GM19468 (cell line): ENCODE measurements at regions not wholly inside any gene's neighbourhood (a gene's known extent, or its start where the extent isn't known, plus 50 kb on each side); places are given as distances from the start of the nearest gene placed in this dataset.

Experiments used
- ATAC-seq: cut with Tn5 transposase; IDR thresholded peaks from one replicate; pipeline ENCODE4 v1.9.1; 2021; ENCODE audit warnings: mild to moderate bottlenecking, moderate library complexity, moderate number of reproducible peaks; ENCODE audit not compliant: unreplicated experiment; ENCODE audit errors: extremely low read depth

DNA sequence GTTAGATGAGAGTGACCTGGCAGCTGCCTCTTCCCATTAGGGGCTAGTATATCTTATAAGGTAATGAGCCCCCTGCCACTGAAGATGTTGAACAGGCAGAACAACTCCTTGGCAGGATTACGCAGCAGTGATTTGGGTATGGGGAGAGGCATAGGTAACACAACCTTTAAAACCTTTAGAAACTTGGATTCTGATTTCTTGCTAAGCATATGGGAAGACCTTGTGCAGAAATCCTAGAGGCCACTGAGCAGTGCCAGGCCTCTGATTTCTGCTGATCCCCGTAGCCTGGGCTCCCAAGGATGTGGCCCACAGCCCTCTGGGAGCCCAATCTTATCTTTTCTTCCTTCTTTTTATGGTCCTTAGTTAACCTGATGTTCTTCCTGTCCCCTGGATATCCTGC is 237.9 kb upstream of the ROPN1 start:
- no peak for ATAC-seq

DNA sequence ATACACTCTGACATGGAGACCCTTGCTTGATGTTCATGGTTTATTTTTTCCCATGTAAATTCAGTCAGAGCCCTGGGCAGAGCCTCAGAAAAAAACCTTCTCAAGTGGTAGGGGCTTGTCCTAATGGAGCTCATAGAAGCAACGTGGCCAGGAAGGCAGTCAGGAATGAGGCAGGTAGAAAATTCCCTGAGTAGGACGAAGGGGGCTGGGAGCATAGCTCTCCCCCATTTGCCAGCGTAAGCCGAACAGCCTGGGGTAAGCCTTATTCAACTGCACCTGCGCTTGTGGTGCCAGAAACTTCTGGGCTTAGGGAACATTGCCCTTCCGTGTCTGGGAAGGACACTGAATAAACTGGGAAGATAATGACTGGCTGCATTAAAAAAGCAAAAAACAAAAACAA is 238.5 kb upstream of the ROPN1 start:
- ATAC-seq: no peak

DNA sequence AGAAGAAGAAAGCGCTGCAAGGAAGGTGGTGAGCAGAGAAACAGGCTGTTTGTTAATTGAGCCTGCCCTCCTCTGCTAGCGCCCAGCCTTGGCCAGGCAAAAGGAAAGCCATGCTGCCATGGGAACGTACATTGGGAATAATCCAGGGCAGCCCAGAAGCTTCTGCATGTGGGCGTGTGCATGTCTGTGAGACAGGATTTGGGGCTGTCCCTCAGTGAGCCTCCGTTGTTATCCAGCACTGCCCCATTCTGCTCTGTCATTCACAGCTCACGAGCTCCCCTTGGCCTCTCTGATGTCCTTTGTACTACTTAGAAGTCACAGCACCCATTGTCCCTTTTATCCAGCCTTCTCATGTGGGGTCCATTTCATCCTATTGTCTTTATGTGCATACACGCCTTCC is 239.1 kb upstream of the ROPN1 start:
- ATAC-seq: no peak

DNA sequence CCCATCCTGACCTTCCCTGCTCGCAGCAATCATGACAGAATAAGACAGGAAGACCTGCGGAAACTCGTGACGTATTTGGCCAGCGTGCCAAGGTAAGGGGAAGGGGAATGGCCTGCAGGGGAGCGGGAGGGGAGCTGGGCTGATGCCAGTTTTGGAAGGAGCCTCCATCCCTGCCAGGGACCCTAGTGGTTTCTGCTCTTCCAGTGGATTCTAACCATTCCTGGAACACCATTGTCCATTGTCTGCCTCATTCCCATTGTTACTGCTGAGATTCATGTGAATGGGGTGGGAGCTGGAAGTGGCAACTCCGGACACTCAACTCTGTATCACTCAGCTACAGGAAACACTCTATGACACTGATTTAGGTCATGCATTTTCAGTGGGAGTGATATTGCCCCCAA is 242.9 kb upstream of the ROPN1 start:
- no peak for ATAC-seq

DNA sequence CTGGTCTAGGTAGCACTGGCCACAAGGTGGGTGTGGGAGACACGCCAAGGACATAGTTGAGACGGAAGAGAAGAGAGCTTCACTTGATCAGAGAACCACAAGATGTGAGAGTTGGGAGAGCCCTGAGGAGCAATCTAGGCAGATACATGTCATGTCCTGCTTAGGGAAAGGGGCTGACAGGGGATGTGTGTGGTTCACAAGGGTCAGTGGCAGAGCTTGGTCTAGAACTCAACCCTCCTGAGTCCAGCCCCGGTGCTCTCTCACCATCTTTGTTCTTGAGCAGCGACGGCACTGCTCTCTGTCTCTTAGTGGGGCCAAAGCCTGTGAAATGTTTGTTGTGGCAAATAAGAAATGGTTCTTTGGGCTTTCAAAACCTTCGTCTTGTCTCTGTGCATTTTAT is 243.5 kb upstream of the ROPN1 start:
- no peak for ATAC-seq

DNA sequence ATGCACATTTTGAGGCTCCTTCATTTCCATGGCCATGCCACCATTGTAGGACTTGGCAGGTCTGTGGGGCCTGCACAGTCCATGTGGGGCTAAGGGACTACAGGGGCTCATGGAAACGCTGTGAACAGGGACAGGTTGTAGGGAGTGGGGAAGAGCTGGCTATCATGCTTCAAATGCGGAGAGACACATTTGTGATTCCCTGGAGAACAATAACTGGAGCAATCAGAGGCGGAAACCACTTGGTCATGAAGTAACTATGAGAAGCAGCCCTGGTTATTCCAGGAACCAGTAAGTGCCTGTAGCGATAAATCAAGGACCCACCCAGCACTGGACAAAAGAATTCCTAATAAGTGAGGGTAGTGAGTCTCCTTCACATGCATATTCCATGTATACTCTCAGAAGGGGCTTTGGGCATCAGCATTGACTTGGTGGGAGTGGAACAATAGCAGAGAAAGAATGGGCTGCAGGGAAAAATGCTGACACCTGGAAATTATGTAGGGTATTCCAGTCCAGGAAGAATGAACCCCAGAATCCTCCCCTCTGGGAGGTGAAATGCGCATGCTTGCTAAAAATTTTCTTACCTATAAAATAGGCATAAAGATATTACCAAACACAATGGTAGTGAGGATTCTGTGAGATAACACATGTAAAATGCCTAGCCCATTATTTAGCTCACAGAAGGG is 251.4 kb upstream of the ROPN1 start:
- ATAC-seq: no peak

DNA sequence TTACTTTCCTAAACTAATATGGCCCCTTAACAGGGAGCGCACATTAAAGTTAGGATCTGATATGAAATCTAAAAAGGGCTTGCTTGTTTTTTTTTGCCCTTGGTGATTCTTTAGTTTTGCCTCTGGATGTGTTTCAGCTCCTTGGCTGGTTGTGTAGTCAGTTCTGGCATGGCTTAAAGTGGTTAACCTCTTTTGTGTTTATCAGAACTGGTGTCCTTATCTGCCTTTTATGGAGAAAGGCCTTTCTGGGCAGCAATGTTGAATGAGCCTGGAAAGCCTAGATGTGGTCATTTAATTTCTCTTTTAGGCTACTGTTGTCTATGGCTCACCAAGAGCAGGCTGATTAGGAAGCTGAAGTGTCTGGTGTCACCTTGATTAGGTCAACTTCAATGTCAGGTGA is 254.5 kb upstream of the ROPN1 start:
- no peak for ATAC-seq

DNA sequence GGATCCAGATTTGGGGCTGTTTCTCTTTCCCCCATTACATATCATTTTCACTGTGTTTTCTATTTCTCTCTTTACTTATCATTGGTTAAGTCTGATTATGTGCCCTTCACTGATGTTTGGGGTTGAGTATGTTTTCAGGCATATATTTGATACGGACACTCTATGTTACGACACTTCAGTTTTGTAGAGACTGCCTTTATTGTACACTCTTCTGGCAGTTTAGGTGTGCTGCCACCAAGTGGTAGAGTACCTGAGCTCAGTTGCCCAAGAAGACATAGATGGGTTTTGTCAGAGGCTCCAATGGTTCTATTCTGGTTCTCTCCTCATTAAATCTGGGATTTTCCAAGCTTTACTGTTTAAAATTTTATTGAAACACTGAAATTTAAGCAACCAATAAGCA is 255.0 kb upstream of the ROPN1 start:
- no peak for ATAC-seq

DNA sequence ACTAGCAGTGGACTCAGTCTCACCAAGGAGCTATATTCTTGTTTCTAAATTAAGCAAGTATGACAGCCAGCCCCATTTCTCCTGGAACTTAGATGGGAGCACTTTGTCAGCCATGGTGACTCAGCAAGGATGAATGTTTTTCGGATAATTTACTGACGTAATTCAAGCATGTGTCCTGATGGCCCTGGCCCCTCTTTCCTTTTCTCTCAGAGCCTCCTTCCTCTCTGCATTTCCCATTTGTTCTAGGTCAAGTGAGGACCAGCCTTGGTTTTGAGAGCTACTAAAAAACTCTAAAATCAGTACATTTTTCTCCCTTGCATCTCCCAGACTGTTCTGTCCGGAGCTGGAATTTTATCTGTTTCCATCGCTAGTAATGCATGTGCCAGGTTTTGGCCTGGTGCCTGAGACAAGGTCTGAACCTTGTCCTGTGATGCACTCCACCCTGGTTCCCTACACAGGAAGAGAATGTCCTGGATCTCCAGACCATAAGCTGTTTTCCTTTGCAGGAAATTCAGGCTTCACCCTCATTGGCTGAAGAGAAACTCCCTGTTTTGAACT is 256.6 kb upstream of the ROPN1 start:
- ATAC-seq: no peak

DNA sequence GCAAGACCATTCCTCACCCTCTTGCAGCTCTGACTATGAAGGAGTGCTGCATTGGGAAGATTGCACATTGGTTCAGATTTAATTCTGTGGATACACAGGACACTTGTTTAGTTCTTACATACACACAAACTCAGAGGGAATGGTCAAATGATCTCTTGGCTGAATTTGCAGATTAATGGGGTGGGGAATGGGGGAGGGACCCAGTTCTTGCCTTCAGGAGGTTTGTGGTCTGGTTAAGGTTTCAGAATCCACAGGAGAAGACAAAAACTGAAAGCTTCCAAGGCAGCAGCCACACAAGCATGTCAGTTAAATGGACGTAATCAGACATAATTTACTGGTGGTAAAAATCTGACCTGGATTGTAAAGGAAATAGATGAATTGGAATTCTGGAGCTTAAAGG is 257.1 kb upstream of the ROPN1 start:
- no peak for ATAC-seq

DNA sequence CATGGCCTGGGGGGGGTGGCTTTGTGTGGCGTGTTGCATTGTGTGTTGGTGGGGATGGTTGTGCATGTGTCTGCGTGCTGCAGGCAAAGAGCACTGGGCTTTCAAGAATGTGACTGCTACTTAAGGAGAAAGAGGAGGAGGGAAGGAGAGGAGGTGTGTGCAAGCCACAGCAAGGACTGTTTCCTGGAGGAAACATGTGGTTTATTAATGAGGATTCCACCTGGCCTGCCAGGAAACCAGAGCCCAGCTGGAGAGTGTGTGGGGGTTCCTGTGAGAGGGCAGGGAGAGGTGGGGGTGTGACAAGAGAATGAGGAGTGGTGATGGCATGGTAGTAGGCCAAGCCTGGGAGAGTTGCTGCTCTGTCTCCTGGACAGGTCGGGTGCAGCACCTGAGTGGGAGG is 258.1 kb upstream of the ROPN1 start:
- ATAC-seq: no peak

DNA sequence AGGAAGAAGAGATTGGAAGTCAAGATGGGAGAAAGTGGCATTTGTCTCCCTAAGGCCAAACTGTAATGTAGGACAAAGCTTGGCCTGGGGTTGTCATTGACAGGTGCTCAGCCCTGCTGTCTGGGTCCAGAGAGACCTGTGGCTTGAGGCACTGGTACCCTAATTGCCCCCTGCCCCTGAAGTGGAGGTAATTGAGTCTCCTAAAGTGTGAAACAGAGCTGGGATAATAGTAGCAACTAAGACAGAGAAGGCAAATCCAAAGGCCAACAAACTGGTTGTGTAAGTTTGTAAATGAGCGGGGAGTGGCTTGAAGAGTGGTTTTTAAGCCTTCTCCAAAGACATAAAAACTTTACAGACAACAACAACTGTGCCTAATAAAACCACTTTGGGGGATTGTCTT is 264.2 kb upstream of the ROPN1 start:
- ATAC-seq: no peak

DNA sequence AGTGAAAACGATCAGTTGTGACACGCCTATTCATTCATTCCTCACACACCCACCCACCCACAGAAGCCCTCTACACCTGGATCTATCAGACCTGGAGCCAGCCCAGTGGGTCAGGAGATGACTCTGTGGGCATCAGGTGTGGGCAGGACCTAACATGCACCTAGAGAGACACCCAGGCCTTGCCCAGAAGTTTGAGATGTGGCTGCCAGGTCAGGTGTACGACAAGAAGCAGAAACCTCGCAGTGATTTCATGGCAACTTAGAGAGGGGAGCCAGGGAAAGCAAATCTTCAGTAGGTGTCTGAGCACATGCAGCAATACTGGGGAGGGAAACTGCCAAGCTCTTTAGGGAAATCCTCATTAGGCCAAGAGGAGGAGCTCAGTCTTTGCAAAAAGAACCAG is 264.7 kb upstream of the ROPN1 start:
- no peak for ATAC-seq

DNA sequence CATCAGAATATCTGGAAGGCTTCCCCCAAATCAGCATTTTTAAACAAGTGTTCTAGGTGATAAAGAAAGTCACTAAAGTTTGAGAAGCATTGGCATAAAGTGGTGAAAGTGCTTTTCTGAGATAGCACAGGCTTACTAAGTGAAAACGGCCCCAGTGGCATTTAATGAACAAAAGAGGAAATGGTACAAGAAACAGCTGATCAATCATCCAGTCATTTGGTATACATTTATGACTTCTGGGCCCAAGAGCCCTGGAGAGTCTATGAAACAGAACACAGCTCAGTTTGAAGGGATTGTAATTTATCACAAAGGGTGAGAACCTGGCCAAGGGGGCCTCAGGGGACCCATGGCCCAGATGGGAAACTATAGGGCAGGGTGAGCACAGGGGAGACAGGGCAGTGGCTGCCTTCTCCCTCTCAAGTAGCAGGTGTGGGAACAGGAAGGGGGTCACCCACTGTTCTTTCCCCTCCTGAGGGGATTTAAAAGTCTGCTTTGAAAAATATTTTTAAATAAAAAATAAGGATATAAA is 265.5 kb upstream of the ROPN1 start:
- ATAC-seq: no peak

DNA sequence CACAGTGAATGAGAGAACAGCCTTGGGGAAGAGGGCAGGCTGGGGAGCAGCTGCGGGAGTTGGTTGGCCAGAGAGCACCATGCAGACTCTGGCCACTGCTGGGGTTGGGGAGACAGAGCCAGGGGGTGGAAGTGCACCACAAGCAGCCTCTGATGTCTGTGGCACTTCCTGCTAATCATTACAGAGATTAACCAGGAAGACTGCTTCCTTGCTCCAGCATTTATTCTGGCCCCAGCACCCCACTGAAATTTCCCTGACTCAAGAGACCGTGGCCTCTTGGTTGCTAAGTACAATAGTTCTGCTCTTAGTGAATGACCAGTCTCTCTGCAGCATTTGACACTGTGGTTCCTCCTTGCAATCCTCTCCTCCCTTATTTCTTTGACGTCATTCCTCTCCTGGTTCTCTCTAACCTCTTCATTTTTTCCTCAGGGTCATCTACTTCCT is 266.2 kb upstream of the ROPN1 start:
- ATAC-seq: no peak

DNA sequence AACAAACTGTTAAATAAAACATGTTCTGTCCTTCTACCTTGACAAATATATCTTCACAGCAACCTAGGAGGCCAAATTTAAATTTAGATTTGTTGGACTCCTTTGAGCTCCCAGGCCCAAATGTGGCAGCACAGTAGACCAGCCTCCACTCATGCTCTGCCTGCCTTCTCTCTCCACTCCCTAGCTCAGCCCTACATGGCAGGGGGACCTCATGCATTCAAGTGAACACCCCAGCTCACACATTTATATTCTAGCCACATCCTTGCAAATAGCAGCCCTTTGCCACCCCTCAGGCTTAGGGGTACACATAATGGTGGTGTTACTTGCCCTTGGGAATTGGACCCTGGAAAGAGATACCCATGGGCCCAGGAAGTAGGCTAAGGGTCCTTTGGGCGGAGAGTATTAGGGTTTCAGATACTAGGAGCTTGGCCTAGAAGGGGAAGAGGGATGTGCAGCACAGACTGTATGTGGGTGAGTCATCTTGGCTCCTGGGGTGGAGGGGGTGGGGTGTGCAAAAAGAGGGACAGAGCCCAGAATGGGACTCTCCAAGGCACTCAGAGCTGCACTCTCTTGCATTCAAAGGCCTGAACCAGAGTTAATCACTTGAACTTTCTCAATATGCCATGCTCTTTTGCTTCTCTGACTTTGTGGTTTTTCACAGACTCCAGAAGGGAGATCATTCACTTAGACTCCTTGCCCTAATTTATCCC is 268.4 kb upstream of the ROPN1 start:
- ATAC-seq: no peak

DNA sequence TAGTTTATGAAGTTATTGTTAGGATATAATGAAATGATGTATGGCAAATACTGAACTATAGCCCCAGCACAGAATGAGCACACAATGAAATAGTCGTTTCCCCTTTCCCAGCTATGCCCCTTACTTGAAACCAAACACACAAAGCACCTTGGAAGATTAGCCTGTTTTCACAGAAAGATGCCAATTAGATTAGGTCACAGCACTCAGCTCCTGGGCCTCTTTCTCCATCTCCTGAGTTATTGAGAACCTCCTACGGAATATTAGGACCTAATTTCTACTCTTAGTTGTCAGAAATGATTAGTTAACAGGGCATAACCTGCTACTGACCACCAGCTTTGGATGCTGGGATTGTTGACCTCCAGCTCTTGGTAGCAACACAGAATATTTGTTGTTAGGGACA is 269.4 kb upstream of the ROPN1 start:
- ATAC-seq: no peak

DNA sequence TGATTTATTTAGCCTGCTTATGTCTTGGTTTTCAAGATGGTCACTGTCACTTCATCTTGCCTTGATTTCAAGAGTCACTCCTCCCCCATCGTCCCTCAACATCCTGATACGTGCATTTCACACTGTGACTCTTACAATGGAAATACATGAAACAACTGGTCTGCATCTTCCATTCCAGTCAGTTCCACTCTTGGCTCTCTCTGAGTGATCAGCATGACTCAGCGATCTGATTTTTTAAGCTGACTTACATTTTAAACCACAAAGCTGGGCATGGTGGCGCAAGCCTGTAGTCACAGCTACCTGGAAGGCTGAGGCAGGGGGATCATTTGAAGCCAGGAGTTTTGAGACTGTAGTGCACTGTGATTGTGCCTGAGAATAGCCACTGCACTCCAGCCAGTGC is 271.2 kb upstream of the ROPN1 start:
- no peak for ATAC-seq

DNA sequence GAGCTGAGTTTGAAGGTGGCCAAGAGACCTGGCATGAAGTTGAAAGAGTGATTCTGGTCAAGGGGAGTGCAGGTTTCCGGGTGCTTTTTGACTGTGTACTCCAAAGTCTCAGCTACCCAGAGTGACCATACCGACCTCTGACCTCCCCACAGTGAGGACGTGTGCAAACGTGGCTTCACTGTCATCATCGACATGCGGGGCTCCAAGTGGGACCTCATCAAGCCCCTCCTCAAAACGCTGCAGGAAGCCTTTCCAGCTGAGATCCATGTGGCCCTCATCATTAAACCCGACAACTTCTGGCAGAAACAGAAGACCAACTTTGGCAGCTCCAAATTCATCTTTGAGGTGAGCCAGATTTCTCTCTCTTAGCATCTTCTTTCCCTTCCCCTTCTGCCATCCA is 272.4 kb upstream of the ROPN1 start:
- no peak for ATAC-seq

DNA sequence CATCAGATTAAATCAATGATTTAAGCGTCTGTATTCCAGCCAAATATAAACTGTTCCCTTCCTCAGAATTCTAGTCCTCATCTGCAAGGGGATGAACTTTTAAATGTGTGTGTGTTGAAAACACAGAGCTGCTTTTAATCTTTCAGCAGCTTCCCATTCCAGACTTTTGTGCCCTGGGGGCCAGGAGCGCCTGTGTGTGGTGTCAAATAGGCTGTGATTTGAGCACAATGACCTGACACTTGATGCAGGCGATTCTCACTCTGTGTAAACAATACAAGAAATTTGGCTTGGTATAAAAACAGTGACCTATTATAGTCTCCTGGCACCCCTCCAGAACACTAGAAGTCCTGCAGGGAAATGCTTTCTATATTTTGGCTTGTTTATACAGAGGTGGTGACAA is 274.6 kb upstream of the ROPN1 start:
- no peak for ATAC-seq

DNA sequence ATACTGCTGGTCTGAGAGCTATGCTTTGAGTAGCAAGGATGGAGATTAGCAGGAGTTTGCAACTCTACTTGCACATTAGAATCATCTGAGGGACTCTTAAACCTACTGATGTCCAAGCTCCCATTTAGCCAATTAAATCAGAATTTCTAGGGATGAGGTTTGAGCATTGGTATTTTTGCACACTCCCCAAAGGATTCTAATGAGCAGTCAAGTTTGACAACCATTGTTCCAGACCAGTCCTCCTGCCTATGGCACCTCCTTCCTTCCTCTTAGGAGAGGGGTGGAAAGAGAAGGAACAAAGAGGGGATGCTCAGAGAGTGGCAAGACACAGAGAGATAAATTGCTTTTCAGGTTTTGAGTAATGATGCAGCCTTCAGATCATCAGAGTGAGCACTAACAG is 275.5 kb upstream of the ROPN1 start:
- no peak for ATAC-seq

DNA sequence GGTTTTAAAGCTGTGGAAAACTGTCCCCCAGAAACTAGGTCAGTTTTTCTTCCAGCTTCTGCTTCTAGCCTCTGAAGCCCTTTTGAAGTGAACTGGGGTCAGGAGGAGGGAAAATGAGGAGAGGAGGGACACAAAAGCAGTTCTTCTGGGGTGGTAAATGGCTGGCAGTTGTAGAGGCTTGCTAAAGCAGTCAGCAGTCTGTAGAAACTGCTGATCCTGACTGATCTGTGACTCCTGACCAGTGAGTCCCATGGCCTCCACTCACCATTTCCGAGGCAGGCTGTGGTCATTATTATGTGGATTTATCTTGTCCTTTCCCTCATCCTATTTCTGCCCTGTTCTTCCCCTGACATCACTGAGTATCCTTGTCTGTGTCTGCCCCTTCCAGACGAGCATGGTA is 276.4 kb upstream of the ROPN1 start:
- no peak for ATAC-seq
